HG03135 (cell line): ENCODE measurements at regions not wholly inside any gene's neighbourhood (a gene's known extent, or its start where the extent isn't known, plus 50 kb on each side); places are given as distances from the start of the nearest gene placed in this dataset.
"Not testable (repeated sequence)": the region's sequence is repeated elsewhere in the genome, so short reads cannot be mapped to it uniquely, and the experiment has no call there.

Experiments used
- ATAC-seq: cut with Tn5 transposase; IDR thresholded peaks from one replicate; pipeline ENCODE4 v1.9.1; 2021; ENCODE audit warnings: mild to moderate bottlenecking, moderate library complexity; ENCODE audit not compliant: unreplicated experiment

DNA sequence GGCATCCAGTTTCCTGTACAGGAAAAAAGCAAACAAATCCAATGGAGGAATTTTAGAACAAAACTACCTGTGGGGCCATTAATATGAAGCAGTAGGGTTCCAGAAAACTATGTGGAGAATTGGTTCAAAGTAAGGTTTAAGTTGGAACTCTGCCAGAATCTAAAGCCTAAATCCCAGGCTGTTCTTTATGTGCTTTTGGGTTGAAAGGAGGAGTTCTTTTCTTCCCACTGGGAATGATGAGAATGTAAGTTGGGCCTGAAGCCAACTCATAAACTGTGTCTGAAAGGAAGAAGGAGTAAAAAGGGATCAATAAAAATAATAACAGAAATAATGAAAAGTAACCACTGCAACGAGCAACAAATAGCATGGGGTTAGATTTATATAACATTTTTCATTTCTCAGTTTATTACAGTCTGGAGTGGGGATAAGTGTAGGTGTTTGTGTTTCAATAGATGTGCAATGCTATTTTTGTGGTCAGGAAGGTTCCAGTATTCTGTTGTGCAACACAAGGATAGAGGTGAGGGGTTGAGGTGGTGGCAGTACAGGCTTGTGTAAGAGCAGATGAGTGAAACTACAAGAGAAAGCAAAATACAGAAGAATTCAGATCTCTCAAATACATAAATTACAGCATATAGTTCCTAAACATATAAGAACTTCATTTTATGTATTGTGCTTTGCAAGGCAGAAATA is 373.6 kb downstream of the EMP1 start:
- no peak for ATAC-seq

- no peak for ATAC-seq
Measured at GRCh38 chr12:13566292-13566691, 369.8 kb downstream of the EMP1 start.

DNA sequence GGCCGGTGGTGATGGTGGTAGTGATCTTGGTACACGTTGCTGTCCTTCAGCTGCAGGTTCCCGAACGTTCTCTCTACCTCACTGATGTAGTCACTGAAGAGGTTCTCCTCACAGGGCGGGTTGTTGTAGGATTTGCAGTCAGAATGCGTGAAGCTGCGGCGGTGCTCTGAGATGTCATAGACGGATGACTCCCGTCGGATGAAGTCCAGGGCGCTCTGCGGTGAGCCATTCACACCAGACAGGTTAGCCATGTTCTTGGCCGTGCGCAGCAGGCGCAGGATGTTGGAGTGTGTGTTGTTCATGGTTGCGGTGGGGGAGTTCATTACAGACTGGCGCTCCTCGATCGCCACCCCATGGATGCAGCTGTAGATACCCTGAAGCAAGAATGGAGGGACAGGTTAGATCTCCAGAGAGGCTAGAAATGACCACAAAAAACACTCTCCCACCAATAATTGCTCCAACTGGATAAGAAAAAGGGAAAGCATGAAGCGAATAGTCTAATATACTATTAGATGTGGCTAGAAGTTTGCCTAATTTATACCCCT is 367.8 kb downstream of the EMP1 start:
- no peak for ATAC-seq

GRCh38 chr12:13563743-13564125 is 367.2 kb downstream of the EMP1 start:
- no peak for ATAC-seq

GRCh38 chr12:13562915-13563742 is 366.6 kb downstream of the EMP1 start:
- ATAC-seq = no peak

DNA sequence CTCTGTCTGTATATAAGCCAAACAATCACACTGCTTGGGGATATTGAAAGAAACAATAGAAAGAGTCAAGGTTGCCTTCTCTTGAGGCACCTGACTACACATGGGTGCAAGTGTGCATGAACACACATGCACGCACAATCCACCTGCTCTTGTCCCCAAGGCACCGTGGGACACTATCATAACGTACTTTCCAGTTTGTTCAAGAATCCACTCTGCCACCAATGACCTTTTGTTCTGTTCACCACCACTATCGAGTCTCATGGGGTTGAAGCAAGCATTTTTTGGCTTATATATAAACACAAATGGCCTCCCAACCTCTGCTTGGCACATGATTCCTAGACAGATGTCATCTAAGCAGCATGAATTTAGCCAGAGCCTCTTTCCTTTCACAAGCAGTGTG is 365.4 kb downstream of the EMP1 start:
- ATAC-seq = no peak

GRCh38 chr12:13559318-13559978 is 362.9 kb downstream of the EMP1 start:
- no peak for ATAC-seq

DNA sequence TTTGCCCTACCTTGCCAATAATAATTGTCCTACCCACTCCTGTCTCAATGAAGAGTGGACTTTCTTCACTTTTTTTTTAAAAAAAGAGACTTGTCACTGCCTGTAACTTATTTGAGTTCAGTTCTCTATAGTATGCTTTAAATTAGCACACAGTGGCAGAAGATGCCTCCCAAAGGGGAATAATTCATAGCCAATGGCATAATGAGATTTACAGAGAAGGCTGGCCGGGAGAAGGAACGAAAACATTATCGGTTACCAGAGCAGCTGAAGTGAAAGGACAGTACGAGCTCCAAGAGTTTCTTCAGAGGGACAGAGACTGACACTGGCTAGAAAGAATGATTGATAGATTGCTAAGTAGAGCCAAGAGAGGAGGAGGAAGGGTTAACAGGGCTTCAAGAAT is 356.3 kb downstream of the EMP1 start:
- no peak for ATAC-seq

- ATAC-seq = no peak
Measured at GRCh38 chr12:13547283-13547682, 350.8 kb downstream of the EMP1 start.

- no peak for ATAC-seq
Measured at GRCh38 chr12:13546231-13546630, 349.7 kb downstream of the EMP1 start.

DNA sequence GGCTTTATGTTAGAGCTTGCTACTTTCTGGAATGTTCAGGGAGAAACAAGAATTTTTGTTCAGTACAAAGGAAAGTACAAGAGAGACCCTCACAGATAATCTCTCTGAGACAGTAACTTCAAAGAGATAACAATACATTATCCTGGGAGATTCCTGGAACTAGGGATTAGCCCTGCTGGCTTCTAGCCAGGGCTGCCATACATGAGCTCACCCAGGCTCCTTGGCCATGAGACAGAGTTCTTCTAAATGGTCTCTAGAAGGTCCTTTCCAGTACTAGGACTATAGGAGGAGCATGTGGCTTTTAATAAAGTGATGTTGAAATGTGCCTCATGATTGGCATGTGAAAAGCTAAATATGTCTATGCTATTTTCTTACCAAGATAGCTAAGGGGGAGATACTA is 342.5 kb downstream of the EMP1 start:
- no peak for ATAC-seq

GRCh38 chr12:13538136-13538535 is 341.6 kb downstream of the EMP1 start:
- ATAC-seq = no peak

DNA sequence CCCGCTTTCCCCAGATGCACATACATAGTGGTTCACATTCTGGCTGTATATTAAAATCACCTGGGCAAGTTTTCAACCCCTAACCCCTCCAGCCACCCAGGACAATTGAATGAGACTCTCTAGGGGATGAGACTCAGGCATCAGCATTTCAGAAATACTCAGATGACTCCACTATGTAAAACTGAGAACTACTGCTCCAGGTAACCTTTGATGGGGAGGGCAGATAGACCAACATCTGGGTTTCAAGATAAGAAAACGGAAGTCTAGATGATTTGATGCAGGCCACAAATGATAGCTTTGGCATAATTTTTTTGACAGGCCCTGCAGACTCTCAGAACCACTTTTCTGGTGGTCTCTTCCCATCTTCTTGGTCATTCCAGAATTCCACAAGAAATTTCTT is 341.1 kb downstream of the EMP1 start:
- ATAC-seq = no peak

GRCh38 chr12:13536219-13536910 is 339.8 kb downstream of the EMP1 start:
- peak; percentile 89 for ATAC-seq

DNA sequence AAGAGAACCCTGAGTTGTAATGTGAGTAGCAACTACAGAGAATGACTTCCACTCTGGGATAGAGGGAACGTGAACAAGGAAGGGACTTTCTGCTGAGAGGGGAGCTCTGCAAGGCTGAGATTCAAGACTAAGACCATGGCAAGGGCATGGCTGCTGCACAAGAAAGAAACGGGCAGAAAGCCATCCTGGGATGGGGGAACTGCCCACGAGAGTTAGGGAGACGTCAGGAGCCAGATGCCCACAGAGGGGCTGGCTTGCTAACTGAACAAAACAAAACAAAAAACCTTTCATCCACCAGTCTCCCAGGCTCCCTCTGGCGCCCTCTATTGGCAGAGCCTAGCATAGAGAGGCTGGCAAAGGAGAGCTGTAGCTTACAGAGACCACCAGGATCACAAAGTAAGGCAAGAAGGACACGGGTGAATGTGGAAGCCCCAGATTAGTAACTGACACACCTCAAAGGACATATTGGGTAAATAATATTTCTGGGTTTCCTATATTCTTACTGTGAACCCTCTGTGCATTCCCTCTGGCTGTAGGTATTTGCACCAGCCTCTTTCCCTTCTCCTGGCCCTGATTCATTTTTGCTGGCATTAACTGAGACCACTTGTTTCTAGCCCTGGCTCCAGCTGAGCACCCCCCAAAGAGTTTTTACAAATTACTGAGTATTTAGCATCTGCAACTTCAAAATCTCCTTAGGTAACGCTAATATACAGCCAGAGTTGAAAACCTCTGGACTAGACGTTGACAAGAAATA is 338.3 kb downstream of the EMP1 start:
- ATAC-seq = no peak

GRCh38 chr12:13534242-13534641 is 337.7 kb downstream of the EMP1 start:
- ATAC-seq = no peak

DNA sequence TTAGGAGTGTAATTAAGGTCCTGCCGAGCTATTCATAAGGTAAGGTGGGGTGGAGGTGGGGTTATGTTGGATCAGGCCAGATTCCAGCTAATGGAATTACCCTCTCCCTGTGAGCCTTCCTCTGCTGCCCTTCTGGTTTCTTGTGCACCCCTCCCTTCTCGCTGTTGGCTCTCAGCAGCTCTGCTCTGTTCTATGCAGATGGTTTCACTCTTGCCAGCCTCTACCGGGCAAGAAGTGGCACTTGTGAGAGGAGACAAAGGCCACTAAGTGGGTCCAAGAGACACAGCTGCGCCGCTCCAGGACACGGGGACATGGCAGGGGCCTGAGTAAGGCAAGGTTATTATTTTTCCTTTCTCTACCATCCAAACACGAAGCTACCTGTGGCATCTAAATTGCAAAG is 334.4 kb downstream of the EMP1 start:
- ATAC-seq = no peak

DNA sequence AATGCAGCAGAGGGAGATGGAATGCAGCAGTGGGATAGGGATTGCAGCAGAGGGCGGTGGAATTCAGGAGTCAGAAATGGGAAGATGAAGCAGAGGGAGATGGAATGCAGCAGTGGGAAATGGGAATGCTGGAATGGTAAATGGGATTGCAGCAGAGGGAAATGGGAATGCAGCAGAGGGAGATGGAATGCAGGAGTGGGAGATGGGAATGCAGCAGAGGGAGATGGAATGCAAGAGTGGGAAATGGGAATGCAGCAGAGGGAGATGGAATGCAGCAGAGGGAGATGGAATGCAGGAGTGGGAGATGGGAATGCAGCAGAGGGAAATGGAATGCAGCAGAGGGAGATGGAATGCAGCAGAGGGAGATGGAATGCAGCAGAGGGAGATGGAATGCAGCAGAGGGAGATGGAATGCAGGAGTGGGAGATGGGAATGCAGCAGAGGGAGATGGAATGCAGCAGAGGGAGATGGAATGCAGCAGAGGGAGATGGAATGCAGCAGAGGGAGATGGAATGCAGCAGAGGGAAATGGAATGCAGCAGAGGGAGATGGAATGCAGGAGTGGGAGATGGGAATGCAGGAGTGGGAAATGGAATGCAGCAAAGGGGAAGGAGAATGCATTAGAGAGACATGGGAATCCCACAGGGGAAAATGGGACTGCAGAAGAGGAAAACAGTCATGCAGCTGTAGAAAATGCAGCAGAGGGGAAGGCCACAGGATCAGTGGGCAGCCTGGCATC is 329.8 kb downstream of the EMP1 start:
- not testable (repeated sequence) for ATAC-seq

GRCh38 chr12:13523536-13524307 is 327.2 kb downstream of the EMP1 start:
- ATAC-seq = no peak
